GM18502 (cell line): ENCODE measurements at regions not wholly inside any gene's neighbourhood (a gene's known extent, or its start where the extent isn't known, plus 50 kb on each side); places are given as distances from the start of the nearest gene placed in this dataset.
"Not testable (repeated sequence)": the region's sequence is repeated elsewhere in the genome, so short reads cannot be mapped to it uniquely, and the experiment has no call there.

ENCODE experiments used
- ATAC-seq: cut with Tn5 transposase; IDR thresholded peaks from one replicate; pipeline ENCODE4 v1.9.1; 2021; ENCODE audit warnings: mild to moderate bottlenecking; ENCODE audit not compliant: unreplicated experiment, poor library complexity

- ATAC-seq: no peak
These were observed 2695.0 kb upstream of the DEFB115 start for GRCh38 chr20:28562510-28562898.

- ATAC-seq: not testable (repeated sequence)
These were observed 2694.5 kb upstream of the DEFB115 start for GRCh38 chr20:28562899-28563521.

- not testable (repeated sequence) for ATAC-seq
These were observed 2693.4 kb upstream of the DEFB115 start for GRCh38 chr20:28564024-28564423.

GRCh38 chr20:28564688-28565463 lies 2692.6 kb upstream of the DEFB115 start:
- not testable (repeated sequence) for ATAC-seq

GRCh38 chr20:28575991-28576390 lies 2681.5 kb upstream of the DEFB115 start:
- ATAC-seq: not testable (repeated sequence)

- not testable (repeated sequence) for ATAC-seq
These were observed 2665.8 kb upstream of the DEFB115 start for GRCh38 chr20:28591680-28592079.

- ATAC-seq: not testable (repeated sequence)
These were observed 2664.1 kb upstream of the DEFB115 start for GRCh38 chr20:28593383-28593782.

- ATAC-seq: not testable (repeated sequence)
These were observed 2663.0 kb upstream of the DEFB115 start for GRCh38 chr20:28594476-28594875.

- ATAC-seq: not testable (repeated sequence)
These were observed 2655.5 kb upstream of the DEFB115 start for GRCh38 chr20:28602006-28602402.

GRCh38 chr20:28602403-28603217 lies 2654.9 kb upstream of the DEFB115 start:
- ATAC-seq: peak; percentile 100

GRCh38 chr20:28603218-28603577 lies 2654.3 kb upstream of the DEFB115 start:
- ATAC-seq: not testable (repeated sequence)

- ATAC-seq: no peak
These were observed 2641.1 kb upstream of the DEFB115 start for GRCh38 chr20:28616354-28616753.

GRCh38 chr20:28619956-28620651 lies 2637.4 kb upstream of the DEFB115 start:
- ATAC-seq: not testable (repeated sequence)

- ATAC-seq: not testable (repeated sequence)
These were observed 2632.4 kb upstream of the DEFB115 start for GRCh38 chr20:28625112-28625511.

- not testable (repeated sequence) for ATAC-seq
These were observed 2616.6 kb upstream of the DEFB115 start for GRCh38 chr20:28640831-28641230.
